HG03045 (cell line): ENCODE measurements at regions not wholly inside any gene's neighbourhood (a gene's known extent, or its start where the extent isn't known, plus 50 kb on each side); places are given as distances from the start of the nearest gene placed in this dataset.
"Not testable (repeated sequence)": the region's sequence is repeated elsewhere in the genome, so short reads cannot be mapped to it uniquely, and the experiment has no call there.

Experiments
- ATAC-seq: cut with Tn5 transposase; IDR thresholded peaks from one replicate; pipeline ENCODE4 v1.9.1; 2021; ENCODE audit warnings: mild to moderate bottlenecking, moderate library complexity; ENCODE audit not compliant: unreplicated experiment

GRCh38 chr5:89071101-89071940, 188.3 kb upstream of the MEF2C start:
- ATAC-seq, result peak; percentile 68

- no peak for ATAC-seq
Measured at GRCh38 chr5:89069591-89069990, 186.6 kb upstream of the MEF2C start.

GRCh38 chr5:89067362-89067761, 184.4 kb upstream of the MEF2C start:
- ATAC-seq, result no peak

- ATAC-seq, result peak; percentile 85
Measured at GRCh38 chr5:89065919-89066318, 182.9 kb upstream of the MEF2C start.

GRCh38 chr5:89064736-89065135, 181.8 kb upstream of the MEF2C start:
- ATAC-seq, result no peak

GRCh38 chr5:89064054-89064453, 181.1 kb upstream of the MEF2C start:
- ATAC-seq, result peak; percentile 73

- ATAC-seq, result no peak
Measured at GRCh38 chr5:89060768-89061167, 177.8 kb upstream of the MEF2C start.

DNA sequence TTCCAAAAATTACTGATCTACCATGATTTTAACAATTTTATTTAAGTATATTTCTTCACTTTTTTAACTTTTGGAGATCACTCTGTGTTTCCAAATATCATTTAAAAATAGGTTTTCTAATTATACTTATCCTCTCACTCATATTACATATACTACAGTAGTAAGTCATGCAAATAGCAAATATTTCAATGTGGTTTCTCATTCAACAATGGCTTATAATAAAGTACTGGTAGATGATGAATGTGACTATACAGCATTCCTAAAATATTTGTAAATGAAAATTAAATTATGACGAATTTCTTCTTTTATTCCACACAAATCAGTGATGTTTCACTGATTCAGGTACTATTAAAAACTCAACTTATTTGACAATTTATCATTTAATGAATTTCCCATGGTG, 176.3 kb upstream of the MEF2C start:
- ATAC-seq, result no peak

- no peak for ATAC-seq
Measured at GRCh38 chr5:89055695-89056085, 172.7 kb upstream of the MEF2C start.

DNA sequence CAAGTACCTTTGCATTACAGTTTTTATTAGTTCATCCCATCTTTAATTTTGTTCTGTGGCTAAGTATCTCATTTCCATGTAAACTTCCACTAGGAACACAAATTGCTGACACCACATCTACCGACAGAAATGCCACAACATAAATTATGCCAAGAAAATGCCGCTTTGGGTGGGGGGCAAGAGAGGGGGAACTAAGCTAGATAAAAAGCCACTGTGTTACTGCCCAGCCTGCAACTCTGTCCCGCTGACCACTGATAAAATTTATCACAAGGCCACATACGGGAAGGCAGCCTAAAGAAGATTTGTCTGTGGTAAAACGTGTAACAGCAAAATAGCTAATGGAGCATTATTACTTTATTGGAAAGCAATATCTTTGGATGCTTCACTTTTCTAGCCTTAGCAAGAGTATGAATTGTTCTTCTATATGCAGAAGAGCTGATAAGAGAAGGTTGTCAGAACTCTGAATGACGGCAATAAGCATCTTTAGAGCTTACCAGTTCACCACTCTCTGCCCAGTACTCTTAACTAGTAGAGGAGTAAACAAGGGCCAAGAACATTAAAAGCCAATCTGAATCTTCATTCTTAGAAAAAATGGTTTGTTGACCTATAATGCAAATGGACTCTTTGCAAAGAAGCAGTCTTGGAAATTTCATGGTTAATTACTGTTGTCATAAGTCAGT, 172.2 kb upstream of the MEF2C start:
- no peak for ATAC-seq

DNA sequence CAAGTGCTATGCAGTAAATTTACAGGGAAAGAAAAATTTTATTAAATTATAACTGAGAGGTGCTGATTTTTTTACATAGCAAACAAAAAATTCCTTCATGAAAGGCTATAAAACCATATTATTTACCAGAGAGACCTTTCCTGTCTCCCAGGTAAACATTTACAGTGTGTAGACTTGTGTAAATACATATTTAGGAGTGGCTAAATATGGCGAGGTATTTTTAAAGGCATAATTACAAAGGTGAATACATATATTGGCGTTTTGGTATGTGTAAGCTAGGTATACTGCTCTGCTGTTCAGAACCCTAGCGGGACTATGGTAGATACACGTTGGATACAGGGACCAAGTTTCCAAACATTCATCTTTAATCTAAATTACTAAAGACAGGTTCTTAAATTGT, 170.6 kb upstream of the MEF2C start:
- no peak for ATAC-seq

DNA sequence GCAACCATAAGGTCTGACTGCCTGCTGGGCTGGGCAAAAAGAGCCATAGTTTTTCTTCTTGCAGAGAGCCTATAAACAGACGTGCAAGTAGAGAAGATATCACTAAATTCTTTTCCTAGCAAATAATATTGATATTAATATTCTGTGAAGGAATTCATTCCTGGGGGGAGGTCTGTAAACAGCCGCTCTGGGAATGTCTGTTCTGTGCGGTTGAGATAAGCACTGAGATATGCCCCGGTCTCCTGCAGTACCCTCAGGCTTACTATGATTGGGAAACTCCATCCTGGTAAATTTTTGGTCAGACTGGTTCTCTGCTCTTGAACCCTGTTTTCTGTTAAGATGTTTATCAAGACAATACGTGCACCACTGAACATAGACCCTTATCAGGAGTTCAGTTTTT, 167.1 kb upstream of the MEF2C start:
- ATAC-seq, result not testable (repeated sequence)

GRCh38 chr5:89047571-89047970, 164.6 kb upstream of the MEF2C start:
- ATAC-seq, result no peak

GRCh38 chr5:89045216-89045615, 162.2 kb upstream of the MEF2C start:
- no peak for ATAC-seq

- no peak for ATAC-seq
Measured at GRCh38 chr5:89044674-89045200, 161.8 kb upstream of the MEF2C start.

- ATAC-seq, result no peak
Measured at GRCh38 chr5:89043676-89044075, 160.7 kb upstream of the MEF2C start.

DNA sequence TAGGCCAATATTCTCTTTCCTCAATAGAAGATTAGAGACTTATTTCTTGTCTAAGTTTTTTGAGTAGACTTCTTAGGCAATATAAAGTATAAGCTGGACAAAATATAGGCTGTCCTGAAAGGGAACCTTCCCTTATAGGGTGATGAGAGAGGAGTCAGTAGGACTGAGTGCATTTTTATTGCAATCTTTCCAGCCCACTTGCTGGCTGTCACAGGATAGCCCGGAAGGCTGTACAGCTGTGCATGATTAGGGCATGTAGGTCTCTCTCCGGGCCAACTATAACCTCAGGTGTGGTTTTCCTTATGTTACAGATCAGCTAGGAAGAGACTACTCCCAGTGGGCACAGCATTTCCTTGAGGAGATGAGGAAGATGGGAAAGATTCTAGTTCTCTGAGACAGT, 159.8 kb upstream of the MEF2C start:
- ATAC-seq, result no peak

- no peak for ATAC-seq
Measured at GRCh38 chr5:89041976-89042375, 159.0 kb upstream of the MEF2C start.

GRCh38 chr5:89041249-89041779, 158.3 kb upstream of the MEF2C start:
- ATAC-seq, result no peak

DNA sequence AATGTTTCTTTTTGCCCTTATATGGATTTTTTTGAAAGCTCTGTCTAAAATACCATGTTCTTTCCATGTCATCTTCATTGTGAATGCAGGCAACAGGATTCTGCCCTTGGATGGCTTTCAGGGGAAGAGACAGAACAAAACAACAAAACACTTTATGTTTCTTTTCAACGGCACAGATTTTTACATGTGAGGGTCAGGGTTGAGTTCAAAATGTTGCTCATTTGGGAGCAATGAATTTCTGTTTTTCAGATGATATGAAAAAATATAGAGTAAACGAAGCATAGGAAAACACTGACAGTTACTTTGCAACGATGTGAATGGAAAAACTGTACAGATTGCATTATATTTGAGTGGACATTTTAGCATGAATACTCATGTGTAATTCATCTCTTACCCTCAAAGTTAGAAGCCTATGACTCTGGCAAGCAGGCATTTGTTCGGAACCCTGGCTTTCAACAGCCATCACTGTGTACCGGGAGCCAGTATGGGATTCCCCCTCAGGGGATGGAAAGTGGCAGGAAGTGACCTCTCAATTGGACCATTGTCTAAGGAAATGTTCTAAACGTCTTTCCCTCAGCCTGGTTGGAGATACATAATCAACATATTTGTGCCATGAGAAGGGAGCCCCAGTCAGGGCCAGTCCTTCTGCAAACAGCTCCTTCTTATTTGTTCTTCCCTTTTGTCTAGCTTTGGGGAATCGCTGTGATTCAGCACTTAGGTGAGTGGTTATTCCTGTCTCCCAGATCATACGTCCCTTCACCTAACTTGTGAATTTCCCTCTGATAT, 153.9 kb upstream of the MEF2C start:
- no peak for ATAC-seq

GRCh38 chr5:89036166-89036565, 153.2 kb upstream of the MEF2C start:
- ATAC-seq, result no peak
